KOPT-K1 (cell line): ENCODE measurements at regions not wholly inside any gene's neighbourhood (a gene's known extent, or its start where the extent isn't known, plus 50 kb on each side); places are given as distances from the start of the nearest gene placed in this dataset.

ENCODE experiments used
- H3K27ac ChIP-seq: fragments of 200-600 bp; sonication (generic); 2 replicates; pipeline ENCODE4 v1.5.1; 2016; ENCODE audit warnings: antibody characterized with exemption, mild to moderate bottlenecking, low read depth, low read length; ENCODE audit not compliant: poor library complexity, severe bottlenecking
- H3K36me3 ChIP-seq: fragments of 200-600 bp; sonication (generic); 2 replicates; pipeline ENCODE4 v1.5.1; 2017; ENCODE audit warnings: antibody characterized with exemption, mild to moderate bottlenecking, low read length, moderate library complexity; ENCODE audit not compliant: insufficient read depth
- H3K9me3 ChIP-seq: fragments of 200-600 bp; sonication (generic); 2 replicates; pipeline ENCODE4 v1.5.1; 2017; ENCODE audit warnings: antibody characterized with exemption, low read length, mild to moderate bottlenecking; ENCODE audit not compliant: insufficient read depth, poor library complexity, severe bottlenecking

- Histone ChIP-seq H3K27ac (peak overlapping the region; percentile 2), H3K36me3 (no peaks in the 10 kb centered on the region), H3K9me3 (no peaks in the 10 kb centered on the region)
These were observed 119.8 kb upstream of the SLC25A33 start for GRCh38 chr1:9419369-9420041.

- Histone ChIP-seq H3K9me3 (no peaks in the 10 kb centered on the region), H3K36me3 (no peaks in the 10 kb centered on the region), H3K27ac (peak overlapping the region; percentile 43)
These were observed 118.3 kb upstream of the SLC25A33 start for GRCh38 chr1:9420835-9421532.

- H3K36me3 ChIP-seq: no peaks in the 10 kb centered on the region
- H3K27ac ChIP-seq: peak overlapping the region; percentile 43
- no peaks in the 10 kb centered on the region for H3K9me3 ChIP-seq
These were observed 117.8 kb upstream of the SLC25A33 start for GRCh38 chr1:9421533-9421873.

- Histone ChIP-seq H3K27ac (no peak overlapping the region), H3K36me3 (no peaks in the 10 kb centered on the region), H3K9me3 (no peaks in the 10 kb centered on the region)
These were observed 116.9 kb upstream of the SLC25A33 start for GRCh38 chr1:9422321-9422720.

- Histone ChIP-seq H3K27ac (no peak overlapping the region), H3K36me3 (no peaks in the 10 kb centered on the region), H3K9me3 (no peaks in the 10 kb centered on the region)
These were observed 116.3 kb upstream of the SLC25A33 start for GRCh38 chr1:9422911-9423505.

GRCh38 chr1:9424261-9424660 is 115.0 kb upstream of the SLC25A33 start:
- no peaks in the 10 kb centered on the region for H3K36me3 ChIP-seq
- H3K9me3 ChIP-seq: no peaks in the 10 kb centered on the region
- no peak overlapping the region for H3K27ac ChIP-seq

- Histone ChIP-seq H3K36me3 (no peaks in the 10 kb centered on the region), H3K27ac (peak overlapping the region; percentile 26), H3K9me3 (no peaks in the 10 kb centered on the region)
These were observed 113.4 kb upstream of the SLC25A33 start for GRCh38 chr1:9425859-9426258.

GRCh38 chr1:9426291-9426711 is 113.0 kb upstream of the SLC25A33 start:
- H3K27ac ChIP-seq: peak overlapping the region; percentile 48
- H3K9me3 ChIP-seq: no peaks in the 10 kb centered on the region
- H3K36me3 ChIP-seq: no peaks in the 10 kb centered on the region

- Histone ChIP-seq H3K27ac (no peak overlapping the region), H3K9me3 (no peaks in the 10 kb centered on the region), H3K36me3 (no peaks in the 10 kb centered on the region)
These were observed 111.9 kb upstream of the SLC25A33 start for GRCh38 chr1:9427388-9427787.

GRCh38 chr1:9428601-9429341 is 110.5 kb upstream of the SLC25A33 start:
- H3K36me3 ChIP-seq: no peaks in the 10 kb centered on the region
- no peaks in the 10 kb centered on the region for H3K9me3 ChIP-seq
- H3K27ac ChIP-seq: peak overlapping the region; percentile 77

- Histone ChIP-seq H3K36me3 (no peaks in the 10 kb centered on the region), H3K9me3 (no peaks in the 10 kb centered on the region), H3K27ac (peak overlapping the region; percentile 77)
These were observed 109.9 kb upstream of the SLC25A33 start for GRCh38 chr1:9429342-9429711.

- no peaks in the 10 kb centered on the region for H3K36me3 ChIP-seq
- H3K27ac ChIP-seq: no peak overlapping the region
- no peaks in the 10 kb centered on the region for H3K9me3 ChIP-seq
These were observed 104.8 kb upstream of the SLC25A33 start for GRCh38 chr1:9434247-9435152.

GRCh38 chr1:9435153-9435636 is 104.1 kb upstream of the SLC25A33 start:
- Histone ChIP-seq H3K36me3 (no peaks in the 10 kb centered on the region), H3K9me3 (no peaks in the 10 kb centered on the region), H3K27ac (no peak overlapping the region)

GRCh38 chr1:9435854-9436640 is 103.2 kb upstream of the SLC25A33 start:
- Histone ChIP-seq H3K36me3 (no peaks in the 10 kb centered on the region), H3K27ac (no peak overlapping the region), H3K9me3 (no peaks in the 10 kb centered on the region)
